NCI-H748 (cell line): ENCODE measurements at regions not wholly inside any gene's neighbourhood (a gene's known extent, or its start where the extent isn't known, plus 50 kb on each side); places are given as distances from the start of the nearest gene placed in this dataset.
A peak's percentile ranks its signal among the peaks of the same experiment; 100 is the strongest.

ENCODE experiments used
- DNase-seq: peaks from one replicate; lab custom pipeline; 2025; ENCODE audit not compliant: unreplicated experiment; lab: John Stamatoyannopoulos, UW

DNA sequence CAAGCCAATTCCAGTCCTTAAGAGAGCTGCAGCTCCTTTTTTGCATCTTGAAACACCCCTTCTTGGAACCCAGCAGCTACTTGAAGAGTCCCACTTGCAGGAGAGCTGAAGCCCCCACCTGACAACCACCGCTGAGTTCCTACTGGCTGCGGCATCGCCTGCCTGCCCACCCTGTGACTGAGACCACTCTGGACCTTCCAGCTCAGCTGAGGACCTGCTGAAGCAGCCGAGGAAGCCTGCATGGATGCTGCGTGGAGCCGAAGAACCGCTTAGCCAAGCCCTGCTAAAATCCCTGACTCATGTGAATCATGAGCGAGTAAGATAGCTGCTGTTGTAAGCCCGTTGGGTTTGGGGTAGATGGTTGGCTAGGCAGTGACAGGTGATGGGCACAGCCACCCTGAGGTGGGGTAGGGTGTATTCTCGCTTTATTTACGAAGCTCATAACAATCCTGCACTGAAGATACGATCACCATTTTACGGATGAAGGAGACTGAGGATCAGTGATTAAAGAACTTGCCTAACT, 78.4 kb downstream of the INHBB start:
- no peak for DNase-seq

DNA sequence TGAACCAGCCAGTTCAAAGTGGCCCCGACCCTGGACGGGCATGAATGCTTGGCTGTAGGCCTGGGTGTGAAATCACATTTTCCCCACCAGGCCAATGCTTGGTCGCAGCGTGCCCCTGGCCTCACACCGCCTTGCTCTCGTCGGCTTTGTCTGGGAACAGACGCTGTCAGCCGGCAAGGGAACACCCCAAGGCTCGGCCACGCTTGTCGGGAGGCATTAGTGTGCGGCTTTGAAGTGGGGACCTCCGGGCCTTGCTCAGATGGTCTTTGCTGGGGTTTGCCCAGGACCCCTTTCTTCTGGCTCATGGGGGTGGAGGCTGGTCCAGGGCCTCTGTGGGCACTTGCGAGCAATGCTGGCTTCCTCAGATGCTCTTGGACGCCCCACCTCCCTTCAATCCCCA, 79.1 kb downstream of the INHBB start:
- no peak for DNase-seq

GRCh38 chr2:120428748-120429147, 82.8 kb downstream of the INHBB start:
- DNase-seq: no peak

GRCh38 chr2:120429586-120430500, 83.9 kb downstream of the INHBB start:
- no peak for DNase-seq

- no peak for DNase-seq
Measured at GRCh38 chr2:120430501-120430830, 84.5 kb downstream of the INHBB start.

DNA sequence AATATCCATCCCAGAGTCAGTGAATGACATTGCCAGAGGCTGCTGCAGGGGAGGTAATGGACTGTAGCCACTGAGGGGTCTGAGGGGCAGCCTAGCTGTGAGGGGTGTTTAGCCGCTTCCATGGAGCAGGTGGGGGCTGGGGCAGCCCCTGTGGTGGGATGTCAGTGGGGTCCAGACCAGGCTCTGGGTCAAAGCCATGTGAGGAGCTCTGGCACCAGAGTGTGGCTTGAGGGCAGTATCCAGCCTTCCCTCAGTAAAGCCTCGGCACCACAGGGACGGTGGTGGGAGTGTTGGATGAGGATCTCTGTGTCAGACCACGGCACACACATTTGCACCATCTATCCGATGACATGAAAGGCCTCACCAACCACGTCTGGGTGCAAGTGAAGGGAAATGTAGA, 85.0 kb downstream of the INHBB start:
- no peak for DNase-seq

DNA sequence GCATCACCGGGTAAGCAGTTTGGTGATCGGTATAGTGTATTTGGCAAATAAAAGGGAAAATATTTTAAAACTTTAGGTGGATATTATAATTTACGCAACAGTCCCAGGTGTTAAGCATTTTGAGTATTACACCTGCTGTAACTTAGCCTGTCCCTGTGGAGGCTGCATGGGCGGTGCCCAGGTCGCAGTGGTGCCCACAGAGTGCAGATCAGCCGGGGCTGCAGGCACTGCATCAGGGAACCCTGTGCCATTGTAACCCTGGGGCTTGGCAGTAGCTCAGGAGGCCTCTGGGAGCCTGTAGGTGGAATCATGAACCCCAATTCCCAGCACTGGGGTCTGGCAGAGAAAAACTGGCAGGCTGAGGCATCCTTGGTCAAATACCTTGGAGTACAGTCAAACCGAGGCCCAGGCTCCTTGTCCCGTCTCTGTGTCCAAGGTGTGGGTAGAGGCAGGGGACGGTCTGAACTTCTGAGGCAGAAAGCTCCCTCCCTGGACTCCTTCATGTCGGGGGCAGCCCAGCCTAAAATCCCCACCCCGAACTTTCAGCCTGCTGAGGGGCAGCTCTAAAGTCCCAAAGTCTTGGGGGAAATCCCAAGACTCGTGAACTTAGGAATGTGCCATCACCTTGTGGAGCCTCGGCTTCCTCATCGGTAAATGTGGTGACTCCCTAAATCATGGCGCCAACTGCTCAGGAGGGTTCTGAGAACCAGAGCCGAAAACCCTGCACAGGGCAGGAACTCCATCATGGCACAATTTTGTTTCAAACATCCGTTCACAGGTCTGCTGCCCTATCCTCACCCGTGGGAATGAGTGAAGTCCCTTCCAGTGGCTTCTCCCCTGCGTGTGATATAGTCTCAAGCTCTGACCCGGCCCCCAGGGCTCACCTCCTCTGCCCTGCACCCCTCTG, 85.7 kb downstream of the INHBB start:
- DNase-seq: no peak

- DNase-seq: no peak
Measured at GRCh38 chr2:120432293-120432975, 86.5 kb downstream of the INHBB start.

DNA sequence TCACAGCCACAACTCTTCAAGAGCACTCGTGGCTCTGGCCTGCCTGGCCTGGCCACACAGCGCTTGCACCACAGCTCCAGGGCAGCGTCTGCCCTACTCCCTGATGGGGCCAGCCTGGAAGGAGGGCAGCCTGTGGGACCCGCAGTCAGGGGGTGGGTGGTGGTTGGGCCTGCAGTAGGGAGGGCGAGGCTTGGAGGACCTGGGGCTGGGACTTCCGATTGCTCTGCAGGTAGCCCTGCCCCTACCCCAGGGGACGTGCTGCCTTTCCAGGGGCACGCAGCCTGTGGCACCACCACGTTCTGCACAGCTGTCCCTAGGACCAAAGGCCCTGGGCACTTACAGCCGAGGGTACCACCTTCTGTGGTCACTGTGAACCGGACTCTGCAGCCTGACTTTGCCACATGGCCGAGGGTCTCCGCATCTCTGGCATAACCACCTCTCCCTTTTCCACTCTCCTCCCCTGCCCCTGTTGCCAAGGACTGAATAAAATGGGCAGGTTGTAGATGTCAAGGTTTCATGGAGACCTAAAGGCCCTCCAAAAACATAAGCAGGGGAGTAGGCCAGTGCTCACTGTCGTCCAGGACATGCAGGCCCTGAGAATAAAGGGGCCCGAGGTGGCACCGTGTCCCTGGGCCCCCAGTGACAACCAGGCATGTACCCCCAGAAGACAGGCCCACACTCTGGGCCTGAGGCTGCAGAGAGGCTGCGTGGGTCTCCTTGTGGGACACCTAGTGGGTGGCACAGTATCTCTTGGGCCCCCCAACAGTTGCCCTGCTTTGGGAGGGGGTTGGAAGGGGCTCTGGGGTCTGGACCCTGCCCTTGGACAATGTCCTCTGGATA, 87.3 kb downstream of the INHBB start:
- no peak for DNase-seq

- no peak for DNase-seq
Measured at GRCh38 chr2:120433816-120434290, 87.9 kb downstream of the INHBB start.

DNA sequence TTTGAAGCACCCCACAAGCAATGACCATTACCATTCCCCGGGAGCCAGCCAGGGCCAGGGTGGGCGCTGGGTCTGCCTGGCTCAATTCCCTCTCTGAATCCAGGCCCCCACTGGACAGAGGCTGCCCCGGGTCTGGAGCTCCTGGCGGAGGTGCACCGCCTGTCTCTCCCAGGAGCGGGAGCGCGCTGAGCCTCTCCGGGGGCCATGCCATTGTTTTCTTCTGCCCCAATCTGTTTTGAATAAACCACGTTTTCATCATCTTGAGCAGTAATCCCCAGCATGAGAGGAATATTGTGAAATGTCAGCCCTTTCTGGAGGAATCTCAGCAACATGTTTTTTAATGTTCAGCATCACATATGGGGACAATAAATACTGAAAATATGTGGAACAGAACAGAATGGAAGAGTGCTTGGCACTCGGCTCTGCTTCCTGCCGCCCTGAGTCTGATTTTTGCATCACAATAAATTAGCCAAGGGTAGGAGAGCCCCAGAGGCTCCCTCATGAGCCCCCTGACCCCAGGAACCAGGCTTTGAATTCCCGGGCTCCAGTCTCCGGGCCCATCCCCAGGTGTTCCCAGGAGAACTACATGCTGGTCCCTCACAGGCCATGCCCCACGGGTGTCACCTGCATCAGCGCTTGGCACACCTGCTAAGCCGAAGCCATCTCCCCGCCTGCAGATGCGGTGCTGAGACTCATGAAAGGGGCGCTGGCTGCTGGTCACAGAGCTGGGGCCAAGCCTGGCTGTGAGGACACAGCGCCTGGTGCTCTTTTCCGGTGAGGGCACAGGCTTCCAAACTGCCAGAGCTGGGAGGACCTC, 88.8 kb downstream of the INHBB start:
- no peak for DNase-seq

DNA sequence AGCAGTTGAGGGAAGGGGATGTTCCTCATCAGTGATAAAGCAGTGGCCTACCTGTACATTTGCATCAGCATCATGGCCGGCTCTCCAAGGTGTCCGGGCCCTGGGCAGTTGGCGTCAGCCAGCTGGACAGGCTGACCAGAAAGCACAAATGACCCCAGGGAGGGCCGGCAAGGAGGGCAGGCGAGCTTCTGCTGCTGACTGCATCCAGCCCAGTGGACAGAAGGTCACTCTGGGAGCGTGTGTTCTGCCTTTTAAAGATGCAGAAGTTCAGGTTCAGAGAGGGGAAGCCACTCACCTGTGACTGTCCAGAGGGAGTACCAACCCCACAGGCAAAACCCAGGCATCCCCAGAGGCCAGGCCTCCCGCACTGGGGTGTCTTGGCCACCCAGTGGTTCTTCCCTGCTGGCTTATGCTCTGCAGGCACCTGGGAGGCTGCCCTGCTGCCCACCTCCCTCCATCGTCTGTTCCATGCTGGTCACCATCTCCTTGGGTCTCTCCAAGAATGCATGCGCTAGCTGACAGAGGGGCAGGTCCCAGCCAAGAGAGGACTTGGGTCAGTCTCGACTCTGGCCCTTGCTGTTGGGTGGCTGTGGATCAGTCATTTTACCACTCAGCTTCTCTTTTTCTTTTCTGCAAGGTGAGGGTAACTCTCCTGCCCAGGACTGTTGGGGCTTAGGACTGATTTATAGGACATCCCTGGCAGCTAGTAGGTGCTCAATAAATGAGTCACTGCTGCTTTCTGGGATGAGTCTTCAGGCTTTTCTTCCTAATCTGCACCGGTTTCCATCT, 89.9 kb downstream of the INHBB start:
- DNase-seq: no peak

- DNase-seq: no peak
Measured at GRCh38 chr2:120436460-120436739, 90.5 kb downstream of the INHBB start.

- DNase-seq: peak; percentile 80
Measured at GRCh38 chr2:120436885-120437603, 91.1 kb downstream of the INHBB start.

- DNase-seq: no peak
Measured at GRCh38 chr2:120437604-120438000, 91.7 kb downstream of the INHBB start.

DNA sequence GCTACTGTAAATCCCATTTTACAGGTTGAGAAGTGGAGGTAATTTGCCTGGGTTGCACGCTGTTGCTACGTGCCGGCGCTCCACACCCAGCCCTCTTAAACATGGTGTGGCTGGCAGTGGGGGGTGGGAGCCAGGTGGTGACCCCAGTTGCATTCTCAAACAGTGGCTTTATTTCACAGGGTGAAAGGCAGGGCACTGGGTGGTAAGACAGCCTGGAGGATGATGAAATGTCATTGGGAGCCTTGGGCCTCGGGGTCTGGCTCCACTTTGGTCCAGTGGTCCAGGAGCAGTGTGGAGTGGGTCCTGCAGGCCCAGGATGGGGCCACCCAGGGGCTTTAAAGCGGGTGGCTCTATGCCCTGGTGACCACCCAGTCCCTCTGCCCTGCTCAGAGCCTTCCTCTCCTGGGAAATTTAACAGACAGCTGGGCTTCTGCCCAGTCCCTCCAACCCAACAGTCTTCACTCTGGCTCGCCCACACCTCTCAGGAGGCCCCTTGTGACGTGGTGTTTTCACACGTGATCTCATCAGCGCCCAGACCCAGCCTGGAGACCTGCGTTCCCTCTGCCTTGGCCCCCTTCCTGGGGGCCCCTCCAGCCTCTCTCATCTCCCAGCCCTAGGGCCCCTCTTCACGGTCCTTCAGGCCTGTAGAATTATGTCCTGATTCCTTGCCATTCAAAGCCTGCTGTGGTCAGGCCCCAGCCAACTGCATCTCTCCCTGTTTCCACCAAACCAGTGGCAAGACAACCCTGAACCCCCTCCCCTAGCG, 92.5 kb downstream of the INHBB start:
- no peak for DNase-seq

- no peak for DNase-seq
Measured at GRCh38 chr2:120439067-120439368, 93.1 kb downstream of the INHBB start.
